ENCODE measurements at regions not wholly inside any gene's neighbourhood (a gene's known extent, or its start where the extent isn't known, plus 50 kb on each side); places are given as distances from the start of the nearest gene placed in this dataset.
"Not testable (repeated sequence)": the region's sequence is repeated elsewhere in the genome, so short reads cannot be mapped to it uniquely, and the experiment has no call there.

GRCh38 chr14:45947830-45948229 lies 694.8 kb upstream of the MIS18BP1 start:
- Histone ChIP-seq H3K4me1 (ENCODE audit: insufficient read depth) (no peaks in the 10 kb centered on the region), H3K27ac (no peak overlapping the region), H2AFZ (no peak overlapping the region), H3K36me3 (ENCODE audit: low read depth) (no peaks in the 10 kb centered on the region), H3K4me3 (no peak overlapping the region), H3F3A (ENCODE audit: insufficient read depth) (no peaks in the 10 kb centered on the region), H3K9me3 (ENCODE audit: low read depth) (no peaks in the 10 kb centered on the region), H3K27me3 (replicated peaks; ENCODE audit: insufficient read depth) (no peaks in the 10 kb centered on the region), H3K9ac (no peak overlapping the region), H3K79me2 (ENCODE audit: insufficient read depth) (no peaks in the 10 kb centered on the region), H3K4me2 (ENCODE audit: unreplicated experiment) (no peak overlapping the region), H3K9me2 (ENCODE audit: insufficient read depth) (no peaks in the 10 kb centered on the region), H4K20me1 (ENCODE audit: insufficient read depth) (no peaks in the 10 kb centered on the region)
- in situ Hi-C loops (cut with MboI): no loop called here
- WGBS, 2 experiments (ENCODE audit: low coverage in 1 of 2, low lambda C conversion rate in 2 of 2, missing lambda C conversion rate in 2 of 2): 11 to 34% methylated on average over 2 of the region's 2 CpGs
- DNase-seq: no peak
- TF ChIP-seq EZH2phosphoT487 (IDR thresholded peaks at IDR 0.05; ENCODE audit: insufficient read depth, low read depth): no peak
- no peak for TF ChIP-seq EZH2 (IDR thresholded peaks at IDR 0.05; ENCODE audit: insufficient read depth, poor library complexity, severe bottlenecking)

DNA sequence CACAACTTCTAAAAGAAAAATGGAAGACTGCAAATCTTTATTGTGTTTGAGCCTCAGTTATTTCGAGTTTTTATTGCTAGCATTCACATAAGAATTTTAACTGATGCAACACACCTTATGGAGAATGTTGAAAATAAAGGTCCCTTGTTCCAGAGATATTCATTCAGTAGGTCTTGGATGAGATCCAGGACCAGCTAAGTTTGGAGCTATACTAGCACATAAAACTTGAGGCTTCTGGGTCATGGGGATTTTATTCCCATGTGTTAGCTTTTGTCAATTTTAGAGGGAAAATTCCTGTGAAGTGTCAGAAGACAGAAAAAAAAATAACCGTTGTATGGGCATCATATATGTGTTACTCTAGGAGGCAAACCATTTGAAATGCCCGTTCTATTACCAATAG lies 693.2 kb upstream of the MIS18BP1 start:
- H3K9ac ChIP-seq: no peak overlapping the region
- H2AFZ ChIP-seq: no peak overlapping the region
- TF ChIP-seq EZH2 (IDR thresholded peaks at IDR 0.05; ENCODE audit: insufficient read depth, poor library complexity, severe bottlenecking) (no peak), EZH2phosphoT487 (IDR thresholded peaks at IDR 0.05; ENCODE audit: insufficient read depth, low read depth) (no peak)
- no peak overlapping the region for H3K4me2 ChIP-seq (ENCODE audit: unreplicated experiment)
- H3K27ac ChIP-seq: no peak overlapping the region
- no peaks in the 10 kb centered on the region for H3K9me2 ChIP-seq (ENCODE audit: insufficient read depth)
- H3K4me3 ChIP-seq: no peak overlapping the region
- H3K36me3 ChIP-seq (ENCODE audit: low read depth): no peaks in the 10 kb centered on the region
- no peaks in the 10 kb centered on the region for H3K79me2 ChIP-seq (ENCODE audit: insufficient read depth)
- H4K20me1 ChIP-seq (ENCODE audit: insufficient read depth): no peaks in the 10 kb centered on the region
- WGBS, 2 experiments (ENCODE audit: low coverage in 1 of 2, low lambda C conversion rate in 2 of 2, missing lambda C conversion rate in 2 of 2): 11 to 22% methylated on average over 3 of the region's 3 CpGs
- in situ Hi-C loops (cut with MboI): no loop called here
- H3K27me3 ChIP-seq (replicated peaks; ENCODE audit: insufficient read depth): no peaks in the 10 kb centered on the region
- no peaks in the 10 kb centered on the region for H3F3A ChIP-seq (ENCODE audit: insufficient read depth)
- DNase-seq: no peak
- no peaks in the 10 kb centered on the region for H3K4me1 ChIP-seq (ENCODE audit: insufficient read depth)
- no peaks in the 10 kb centered on the region for H3K9me3 ChIP-seq (ENCODE audit: low read depth)

GRCh38 chr14:45940318-45940717 lies 687.3 kb upstream of the MIS18BP1 start:
- no peaks in the 10 kb centered on the region for H3F3A ChIP-seq (ENCODE audit: insufficient read depth)
- no peaks in the 10 kb centered on the region for H3K4me1 ChIP-seq (ENCODE audit: insufficient read depth)
- H3K9ac ChIP-seq: no peak overlapping the region
- no peaks in the 10 kb centered on the region for H3K79me2 ChIP-seq (ENCODE audit: insufficient read depth)
- no peak overlapping the region for H2AFZ ChIP-seq
- no peaks in the 10 kb centered on the region for H3K9me2 ChIP-seq (ENCODE audit: insufficient read depth)
- no peaks in the 10 kb centered on the region for H3K27me3 ChIP-seq (replicated peaks; ENCODE audit: insufficient read depth)
- H3K36me3 ChIP-seq (ENCODE audit: low read depth): no peaks in the 10 kb centered on the region
- H4K20me1 ChIP-seq (ENCODE audit: insufficient read depth): no peaks in the 10 kb centered on the region
- no peak for DNase-seq
- H3K9me3 ChIP-seq (ENCODE audit: low read depth): no peaks in the 10 kb centered on the region
- no peak overlapping the region for H3K4me3 ChIP-seq
- H3K4me2 ChIP-seq (ENCODE audit: unreplicated experiment): no peak overlapping the region
- in situ Hi-C loops (cut with MboI): no loop called here
- no peak overlapping the region for H3K27ac ChIP-seq
- TF ChIP-seq EZH2 (IDR thresholded peaks at IDR 0.05; ENCODE audit: insufficient read depth, poor library complexity, severe bottlenecking) (no peak), EZH2phosphoT487 (IDR thresholded peaks at IDR 0.05; ENCODE audit: insufficient read depth, low read depth) (no peak)

- no peak overlapping the region for H3K27ac ChIP-seq
- H3K4me1 ChIP-seq (ENCODE audit: insufficient read depth): no peaks in the 10 kb centered on the region
- no peak overlapping the region for H3K4me2 ChIP-seq (ENCODE audit: unreplicated experiment)
- H3F3A ChIP-seq (ENCODE audit: insufficient read depth): no peaks in the 10 kb centered on the region
- H3K27me3 ChIP-seq (replicated peaks; ENCODE audit: insufficient read depth): no peaks in the 10 kb centered on the region
- DNase-seq: no peak
- no peak overlapping the region for H3K9ac ChIP-seq
- no peaks in the 10 kb centered on the region for H3K36me3 ChIP-seq (ENCODE audit: low read depth)
- no peak overlapping the region for H3K4me3 ChIP-seq
- H3K9me2 ChIP-seq (ENCODE audit: insufficient read depth): no peaks in the 10 kb centered on the region
- no peaks in the 10 kb centered on the region for H4K20me1 ChIP-seq (ENCODE audit: insufficient read depth)
- no peak overlapping the region for H2AFZ ChIP-seq
- no peaks in the 10 kb centered on the region for H3K79me2 ChIP-seq (ENCODE audit: insufficient read depth)
- TF ChIP-seq EZH2 (IDR thresholded peaks at IDR 0.05; ENCODE audit: insufficient read depth, poor library complexity, severe bottlenecking) (no peak), EZH2phosphoT487 (IDR thresholded peaks at IDR 0.05; ENCODE audit: insufficient read depth, low read depth) (no peak)
- no peaks in the 10 kb centered on the region for H3K9me3 ChIP-seq (ENCODE audit: low read depth)
- in situ Hi-C loops (cut with MboI): no loop called here
Observed at GRCh38 chr14:45939572-45939971, 686.6 kb upstream of the MIS18BP1 start.

DNA sequence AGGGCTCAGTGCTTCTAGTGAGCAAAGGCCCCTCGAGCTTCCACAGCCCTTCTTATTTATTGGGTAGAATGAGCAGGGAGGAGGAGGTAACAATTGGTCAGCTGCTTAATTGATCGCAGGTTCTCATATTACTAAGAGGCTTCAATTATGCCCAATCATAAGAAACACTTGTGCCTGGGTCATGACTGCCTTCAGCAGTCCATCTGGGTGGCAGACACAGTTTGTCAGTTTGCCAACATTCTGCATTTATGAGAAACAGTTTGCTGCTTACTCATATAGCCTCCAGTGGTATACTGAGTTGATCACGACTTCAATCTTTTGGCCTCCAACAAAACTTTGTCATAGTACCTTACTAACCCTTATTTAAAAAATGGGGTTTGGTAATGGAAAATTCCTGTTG lies 667.0 kb upstream of the MIS18BP1 start:
- H3K9ac ChIP-seq; H3K4me2 ChIP-seq (ENCODE audit: unreplicated experiment); H3K9me2 ChIP-seq (ENCODE audit: insufficient read depth); H2AFZ ChIP-seq; H4K20me1 ChIP-seq (ENCODE audit: insufficient read depth); H3F3A ChIP-seq (ENCODE audit: insufficient read depth); H3K4me3 ChIP-seq; H3K79me2 ChIP-seq (ENCODE audit: insufficient read depth); in situ Hi-C loops (cut with MboI); H3K36me3 ChIP-seq (ENCODE audit: low read depth); DNase-seq; H3K27me3 ChIP-seq (replicated peaks; ENCODE audit: insufficient read depth); H3K9me3 ChIP-seq (ENCODE audit: low read depth); H3K27ac ChIP-seq; H3K4me1 ChIP-seq (ENCODE audit: insufficient read depth): not testable (repeated sequence)
- 7 to 19% methylated on average over 3 of the region's 3 CpGs for WGBS, 2 experiments (ENCODE audit: low coverage in 1 of 2, low lambda C conversion rate in 2 of 2, missing lambda C conversion rate in 2 of 2)
